ENCODE measurements at regions not wholly inside any gene's neighbourhood (a gene's known extent, or its start where the extent isn't known, plus 50 kb on each side); places are given as distances from the start of the nearest gene placed in this dataset.

DNA sequence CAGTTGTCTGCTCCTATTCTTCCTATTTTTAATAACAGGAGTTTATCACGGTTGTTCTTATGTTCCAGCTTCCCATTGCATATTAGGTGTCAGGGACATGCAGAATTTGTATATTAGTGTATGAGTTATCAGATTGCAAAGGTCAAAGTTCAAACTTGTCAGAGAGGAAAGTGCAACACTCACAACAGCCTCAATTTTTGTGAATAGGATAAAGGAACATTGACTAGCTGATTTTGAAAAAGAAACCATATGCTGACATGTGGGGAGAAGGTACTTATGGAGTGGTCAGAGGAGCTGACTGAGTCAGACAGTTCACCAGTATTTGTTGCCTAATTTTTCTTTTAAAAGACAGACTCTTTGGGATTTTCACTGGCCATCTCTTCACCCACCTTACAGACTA, 222.1 kb downstream of the C12orf50 start:
- TF ChIP-seq CTCF (IDR thresholded peaks at IDR 0.05; ENCODE audit: low read depth, low read length, poor library complexity, severe bottlenecking) (no peak), EZH2phosphoT487 (IDR thresholded peaks at IDR 0.05; ENCODE audit: borderline replicate concordance, low read length) (no peak)

All from DOHH2 (cell line).